Activated CD8-positive, alpha-beta memory T cell treated with anti-CD3 and anti-CD28 coated beads for 1 hour (primary cell): ENCODE measurements at regions not wholly inside any gene's neighbourhood (a gene's known extent, or its start where the extent isn't known, plus 50 kb on each side); places are given as distances from the start of the nearest gene placed in this dataset.

Source experiments
- DNase-seq, 2 donors: peaks; one replicate each; pipeline ENCODE4 v3.0.0-alpha.2; 2020; ENCODE audit warnings: low read depth in 1 of 2; ENCODE audit errors: extremely low read depth in 1 of 2

DNA sequence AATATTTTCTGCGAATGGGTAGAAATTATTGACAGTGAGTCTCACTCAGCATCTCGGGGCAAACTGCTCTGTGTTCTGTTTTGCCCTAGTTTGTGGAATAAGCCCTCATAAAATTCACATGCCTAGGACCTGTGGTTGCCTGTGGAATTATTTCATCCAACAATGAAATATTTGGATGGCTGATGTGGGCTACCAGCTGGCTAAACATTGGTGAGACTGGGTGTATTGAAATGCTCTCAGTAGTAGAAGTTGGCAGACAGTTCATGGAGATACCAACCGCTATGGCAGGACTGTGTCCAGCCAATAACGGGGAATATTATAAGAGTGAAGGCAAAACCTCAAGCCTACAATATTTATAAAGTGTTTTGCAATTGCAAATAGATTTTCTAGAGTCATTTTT is 344.1 kb upstream of the RPS23 start:
- DNase-seq = no peak

DNA sequence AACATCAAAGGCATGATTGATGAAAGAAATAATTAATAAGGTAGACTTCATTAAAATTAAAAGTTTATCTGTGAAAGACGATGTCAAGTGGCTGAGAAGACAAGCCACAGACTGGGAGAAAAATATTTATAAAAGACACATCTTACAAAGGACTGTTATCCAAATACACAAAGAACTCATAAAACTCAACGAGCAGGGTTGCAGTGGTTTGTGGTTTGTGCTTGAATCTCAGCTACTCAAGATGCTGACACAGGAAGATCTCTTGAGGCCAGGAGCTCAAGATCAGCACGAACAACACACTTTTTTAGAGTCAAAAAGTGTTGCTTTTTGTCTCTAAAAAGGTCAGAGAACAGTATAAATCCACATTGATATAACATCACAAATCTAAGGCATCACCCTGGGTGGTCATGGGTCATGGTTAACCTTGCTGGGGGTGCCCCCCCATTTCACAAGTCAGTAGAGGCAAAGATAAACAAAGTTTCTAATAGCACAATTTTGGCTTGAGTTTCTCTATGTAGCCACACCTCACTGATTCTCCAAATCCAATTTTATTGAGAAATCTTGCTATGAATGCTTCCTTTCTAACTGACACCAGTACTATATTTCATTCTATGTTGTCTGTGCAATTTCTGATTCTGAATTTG is 342.9 kb upstream of the RPS23 start:
- no peak for DNase-seq

DNA sequence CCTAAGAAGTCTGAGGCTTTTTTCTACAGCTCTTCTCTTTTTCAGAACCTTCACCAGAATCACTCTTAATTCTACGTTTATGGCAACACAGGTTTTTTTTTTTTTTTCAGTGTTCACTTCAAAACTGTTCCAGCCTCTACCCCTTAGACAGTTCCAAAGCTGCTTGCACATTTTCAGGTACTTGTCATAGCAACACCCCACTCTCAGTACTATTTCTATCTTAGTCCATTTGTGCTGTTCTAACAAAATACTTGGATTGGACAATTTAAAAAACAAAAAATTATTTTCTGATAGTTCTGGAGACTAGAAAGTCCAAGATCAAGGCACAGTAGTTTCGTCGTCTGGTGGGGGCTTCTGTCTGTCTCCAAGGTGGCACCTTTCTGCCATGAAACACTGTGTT is 340.9 kb upstream of the RPS23 start:
- no peak for DNase-seq

DNA sequence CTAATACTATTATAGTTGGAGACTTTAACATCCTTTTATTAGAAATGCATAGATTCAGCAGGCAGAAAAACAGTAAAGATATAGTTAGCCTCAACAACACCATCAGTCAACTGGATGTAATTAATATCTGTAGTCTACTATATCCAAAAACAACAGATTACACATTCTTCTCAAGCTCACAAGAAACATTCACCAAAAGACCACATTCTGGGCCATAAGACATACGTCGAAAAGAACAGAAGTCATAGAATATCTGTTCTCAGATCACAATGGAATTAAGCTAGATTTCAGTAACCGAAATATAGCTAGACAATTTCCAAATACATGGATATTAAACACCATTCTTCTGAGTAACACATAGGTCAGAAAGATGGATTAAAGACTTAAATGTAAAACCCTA is 336.6 kb upstream of the RPS23 start:
- no peak for DNase-seq

DNA sequence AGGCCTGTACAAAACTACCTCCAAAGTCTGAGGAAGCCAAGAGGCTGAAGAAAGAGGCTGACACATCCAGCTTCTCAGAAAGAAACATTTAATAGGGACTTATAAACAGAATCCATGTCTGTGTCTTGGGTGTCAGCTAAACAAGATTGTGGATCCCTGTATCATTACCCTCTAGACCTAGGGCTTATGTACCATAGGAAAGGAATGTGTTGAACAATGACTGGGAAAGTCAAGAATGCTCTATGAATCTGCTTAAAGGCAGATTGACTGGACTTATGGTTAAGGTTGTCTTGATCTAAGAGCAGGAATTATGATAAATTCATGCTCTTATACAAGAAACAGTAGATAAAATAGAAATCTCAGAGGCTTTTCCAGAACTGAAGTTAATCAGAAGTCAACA is 335.7 kb upstream of the RPS23 start:
- no peak for DNase-seq

DNA sequence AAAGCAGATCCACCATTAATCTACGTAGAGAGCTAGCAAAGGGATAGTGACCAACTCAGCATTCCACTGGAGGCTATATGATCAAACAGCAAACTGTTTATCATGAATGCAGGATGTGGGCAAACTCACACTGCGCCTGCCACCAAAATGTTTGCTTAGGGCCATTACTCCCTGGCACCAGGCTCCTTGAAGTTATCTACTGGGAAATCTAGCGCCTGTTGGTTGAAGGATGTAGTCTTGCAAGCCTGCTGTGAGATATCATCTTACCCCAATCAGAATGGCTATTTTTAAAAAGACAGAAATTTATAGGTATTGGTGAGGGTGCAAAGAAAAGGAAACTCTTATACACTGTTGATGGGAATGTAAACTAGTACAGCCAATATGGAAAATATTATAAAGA is 332.5 kb upstream of the RPS23 start:
- no peak for DNase-seq

DNA sequence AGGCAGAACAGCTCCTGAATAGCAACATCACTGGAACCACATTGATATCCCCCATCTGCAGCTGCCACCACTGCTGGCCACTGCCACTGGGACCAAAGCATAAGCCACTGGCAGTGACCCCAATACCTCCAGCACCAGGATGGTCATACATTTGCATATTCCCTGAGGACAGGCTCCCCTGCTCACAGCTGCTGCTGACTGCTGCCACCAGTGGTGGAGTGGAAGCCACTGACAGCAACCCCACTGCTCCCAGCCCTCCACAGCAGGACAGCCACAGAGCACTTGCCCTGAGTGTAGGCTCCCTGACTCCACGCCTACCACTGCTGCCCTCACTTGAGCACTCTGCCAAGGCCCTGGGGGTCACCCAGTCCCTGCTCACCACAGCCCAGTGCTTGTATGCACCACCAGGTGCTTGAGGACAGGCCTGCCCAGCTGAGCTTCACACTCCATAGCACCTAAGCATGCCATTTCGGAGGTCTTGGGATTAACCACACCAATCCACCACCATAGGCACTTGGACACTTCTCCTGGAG is 327.4 kb upstream of the RPS23 start:
- no peak for DNase-seq

DNA sequence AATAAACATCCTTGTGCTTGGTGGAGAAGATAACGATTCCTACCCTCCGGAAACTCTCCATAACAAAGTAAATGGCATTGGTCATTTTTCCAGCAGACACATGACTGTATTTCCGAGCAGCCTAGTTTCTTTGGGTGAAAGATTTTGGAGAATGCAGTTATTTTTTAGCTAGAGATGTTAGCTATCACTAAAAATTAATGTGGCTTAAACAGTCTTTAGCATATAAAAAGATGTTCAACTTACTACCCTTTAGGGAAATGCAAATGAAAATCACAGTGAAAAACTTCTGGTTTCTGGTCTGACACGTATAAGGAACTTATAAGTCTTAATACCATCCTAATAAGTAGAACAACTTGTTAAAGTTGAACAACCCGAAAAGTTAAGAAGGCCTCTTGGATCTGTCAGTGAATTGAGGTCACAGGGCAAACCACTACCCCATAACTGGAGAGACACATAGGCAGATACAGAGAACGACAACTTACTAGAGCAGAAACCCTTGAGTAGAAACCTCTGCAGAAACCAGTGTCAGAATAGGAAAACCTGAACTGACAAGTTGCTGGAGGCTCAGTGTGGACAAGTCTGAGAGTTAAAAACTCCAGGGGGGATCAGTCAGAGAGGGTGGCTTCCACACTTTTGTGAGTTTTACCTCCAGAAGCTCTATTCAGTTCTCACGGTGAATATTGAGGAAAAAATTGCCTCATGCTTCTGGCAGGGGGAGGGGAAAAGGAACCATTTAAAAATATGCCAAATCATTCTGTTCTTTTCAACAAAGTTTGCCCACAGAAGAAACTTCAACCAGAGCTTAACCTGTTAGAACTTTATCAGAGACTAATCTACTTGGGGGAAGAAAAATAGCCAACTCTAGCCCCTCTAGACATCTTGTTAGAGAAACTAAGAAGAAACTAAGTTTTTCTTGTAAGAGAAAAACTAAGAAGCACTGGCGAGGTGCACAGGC is 325.2 kb upstream of the RPS23 start:
- no peak for DNase-seq

DNA sequence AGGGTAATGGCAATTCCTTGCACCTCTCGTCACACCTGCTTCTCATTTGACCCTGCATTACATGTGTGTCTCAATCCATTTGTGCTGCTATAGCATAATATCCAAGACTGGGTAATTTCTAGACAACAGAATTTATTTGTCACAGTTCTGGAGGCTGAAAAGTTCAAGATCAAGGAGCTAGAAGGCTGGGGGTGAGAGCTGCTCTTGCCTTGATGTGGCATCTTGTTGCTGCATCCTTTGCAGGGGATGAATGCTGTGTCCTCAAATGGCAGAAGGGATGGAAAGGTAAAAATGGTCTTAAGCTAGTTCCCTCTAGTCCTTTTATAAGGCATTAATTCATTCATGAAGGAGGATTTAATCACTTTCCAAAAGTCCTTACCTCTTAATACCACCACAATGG is 323.7 kb upstream of the RPS23 start:
- no peak for DNase-seq

DNA sequence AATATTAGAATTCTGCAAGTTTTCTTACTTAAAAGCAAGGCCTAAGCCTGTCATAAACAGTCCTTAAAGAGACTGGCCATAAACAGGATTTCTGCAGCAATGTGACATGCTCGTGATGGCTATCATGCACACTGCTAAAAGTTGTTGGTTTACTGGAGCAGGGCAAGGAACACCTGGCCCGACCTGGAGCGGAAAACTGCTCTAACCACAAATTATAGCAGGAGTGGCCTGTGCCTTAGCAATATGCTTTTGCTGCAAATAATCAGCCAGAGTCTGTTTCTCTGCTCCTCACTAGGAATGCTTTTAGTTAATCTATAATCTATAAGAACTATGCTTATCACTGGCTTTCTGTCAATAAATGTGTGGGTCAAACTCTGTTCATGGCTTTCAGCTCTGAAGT is 322.9 kb upstream of the RPS23 start:
- DNase-seq = no peak

DNA sequence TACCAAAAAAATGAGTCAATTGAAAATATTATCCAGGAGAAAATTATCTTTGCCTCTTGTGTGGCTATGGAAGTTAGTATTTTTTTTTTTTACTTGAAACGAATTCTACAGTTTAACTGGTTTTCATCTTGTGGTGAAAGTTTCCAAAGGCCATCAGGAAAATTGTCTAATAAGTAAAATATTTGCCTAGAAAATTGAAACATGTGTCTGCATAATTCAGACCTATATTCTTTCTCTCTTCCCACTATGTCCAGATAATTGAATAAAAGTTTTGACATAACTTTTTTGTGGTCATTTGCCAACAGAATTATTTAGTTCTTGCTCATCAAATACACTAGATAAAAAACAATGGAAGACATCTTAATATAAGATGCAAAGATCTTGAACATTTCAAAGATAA is 321.5 kb upstream of the RPS23 start:
- no peak for DNase-seq

DNA sequence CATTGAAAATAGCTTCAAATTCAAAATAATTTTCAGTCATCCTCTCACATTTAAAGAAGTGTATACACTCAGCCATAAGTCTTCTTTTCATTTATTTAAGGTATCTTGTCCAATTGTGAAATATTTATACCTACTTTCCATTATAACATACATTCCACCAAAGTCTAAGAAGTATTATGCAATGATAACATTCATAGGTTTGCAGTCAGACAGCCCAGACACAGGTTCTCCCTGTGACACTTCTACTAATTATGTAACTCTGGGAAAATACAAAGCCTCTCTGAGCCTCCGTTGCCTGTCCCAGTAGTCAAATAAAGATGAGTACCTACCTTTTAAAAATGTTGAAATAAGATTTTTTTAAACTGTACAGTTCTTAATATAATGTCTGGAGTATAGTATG is 320.9 kb upstream of the RPS23 start:
- DNase-seq = no peak

DNA sequence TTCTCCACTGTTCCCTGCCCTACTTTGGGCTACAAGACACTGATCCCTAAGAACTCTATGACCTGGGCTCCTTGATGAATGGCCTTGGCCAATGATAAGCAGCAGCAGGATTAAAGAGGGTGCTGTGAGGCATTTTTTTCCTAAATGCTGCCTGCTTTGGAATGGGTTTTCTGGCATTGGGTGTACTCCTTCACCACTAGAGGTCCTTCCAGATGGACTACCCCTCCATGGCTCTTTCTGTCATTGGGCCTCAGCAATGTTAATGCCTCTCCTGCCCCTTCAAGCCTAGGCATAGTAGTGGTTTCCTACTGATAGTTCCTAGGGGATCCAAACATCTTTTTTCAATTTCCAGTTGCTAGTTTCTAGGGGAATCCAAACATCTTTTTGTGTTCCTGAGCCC is 319.3 kb upstream of the RPS23 start:
- no peak for DNase-seq

DNA sequence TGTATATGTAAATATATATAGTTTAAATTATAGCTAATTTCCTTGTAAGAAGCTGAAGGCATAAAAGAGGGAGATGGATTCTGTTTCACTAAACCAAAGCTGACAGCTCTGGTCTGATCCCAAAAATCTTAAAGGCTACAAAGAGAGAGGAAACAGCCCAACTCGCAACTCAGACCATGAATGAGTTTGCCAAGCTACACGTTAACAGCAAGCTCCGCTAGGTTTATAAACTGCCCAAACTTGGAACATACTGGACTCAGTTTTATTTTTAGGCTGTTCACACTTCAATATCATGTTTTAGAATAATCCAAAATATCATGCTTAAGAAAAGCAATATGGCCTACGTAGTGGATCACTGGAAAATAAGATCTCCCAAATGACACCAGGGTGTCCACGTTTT is 318.3 kb upstream of the RPS23 start:
- DNase-seq = no peak

DNA sequence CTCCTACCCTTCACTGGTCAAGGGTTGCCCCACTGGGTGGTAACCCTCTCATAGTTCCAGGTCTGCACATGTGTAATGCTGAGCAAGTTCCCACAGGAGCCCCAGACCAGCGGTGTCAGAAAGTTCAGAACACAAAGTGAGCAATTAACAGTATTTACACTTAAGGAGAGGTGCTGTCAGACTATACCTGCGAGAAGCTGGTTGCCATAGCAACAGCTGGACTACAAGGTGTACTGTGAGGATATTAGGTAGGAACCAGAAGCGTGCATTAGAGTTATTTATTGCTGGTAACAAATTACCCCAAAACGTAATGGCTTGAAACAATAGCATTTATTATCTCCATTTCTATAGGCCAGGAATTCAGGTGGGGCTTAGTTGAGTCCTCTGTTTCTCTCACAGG is 317.0 kb upstream of the RPS23 start:
- no peak for DNase-seq

DNA sequence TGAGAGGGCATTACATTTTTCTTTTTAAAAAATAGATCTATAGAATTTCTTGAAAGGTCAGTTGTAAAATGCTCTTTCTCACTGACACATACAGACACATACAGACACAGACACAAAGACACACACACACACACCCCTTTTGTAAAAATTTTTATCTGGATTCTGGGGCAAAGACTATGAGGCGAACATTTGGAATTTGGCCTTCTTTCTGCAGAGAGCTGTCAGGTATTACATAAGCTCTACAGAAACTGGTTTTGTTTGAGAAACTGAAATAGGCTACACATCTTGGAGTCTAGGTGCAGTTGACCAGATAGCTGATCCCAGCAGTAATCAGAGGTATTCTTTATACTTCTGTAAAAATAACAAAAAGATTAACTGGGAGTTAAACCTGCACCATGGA is 315.9 kb upstream of the RPS23 start:
- DNase-seq = no peak

DNA sequence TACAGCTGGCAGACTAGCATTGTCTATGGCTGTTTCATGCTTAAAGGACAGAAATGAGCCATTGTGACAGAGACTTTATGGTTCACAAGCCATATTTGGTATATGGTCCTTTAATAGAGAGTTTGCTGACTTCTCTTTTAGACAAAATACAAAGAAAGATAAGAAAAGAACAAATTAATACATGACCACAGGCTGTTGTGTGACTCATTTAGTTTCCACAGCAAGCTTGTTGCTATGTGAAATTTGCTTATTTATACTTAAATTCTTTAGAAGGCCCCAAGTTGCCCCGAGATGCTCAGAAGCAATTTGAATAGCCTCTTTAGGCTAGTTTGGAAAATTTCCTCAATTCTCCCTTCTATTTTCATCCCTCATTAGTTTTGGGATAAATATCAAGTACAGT is 315.3 kb upstream of the RPS23 start:
- no peak for DNase-seq

DNA sequence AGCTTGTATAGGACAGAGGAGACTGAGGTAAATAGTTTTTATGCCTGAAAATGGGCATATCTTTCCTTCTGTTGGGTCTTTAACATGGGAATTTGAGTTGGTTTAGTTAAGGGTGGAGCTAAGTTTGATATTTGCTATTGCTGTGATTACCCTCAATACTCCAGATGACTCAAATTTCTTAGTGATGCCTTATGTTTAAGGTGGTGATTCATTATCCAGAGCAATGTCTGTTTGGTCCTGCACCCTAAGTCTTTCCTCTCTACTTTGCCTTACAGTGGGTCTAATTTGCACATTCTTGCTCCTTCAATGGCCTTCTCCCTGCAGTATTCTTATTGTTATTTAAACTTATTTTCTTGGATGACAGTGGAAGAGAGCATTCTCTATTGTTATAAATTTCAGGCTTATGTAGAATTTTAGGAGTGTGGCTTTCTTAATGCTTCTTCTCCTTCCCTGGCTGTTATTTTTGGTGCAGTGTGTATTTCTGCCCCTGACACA is 312.9 kb upstream of the RPS23 start:
- DNase-seq = no peak

DNA sequence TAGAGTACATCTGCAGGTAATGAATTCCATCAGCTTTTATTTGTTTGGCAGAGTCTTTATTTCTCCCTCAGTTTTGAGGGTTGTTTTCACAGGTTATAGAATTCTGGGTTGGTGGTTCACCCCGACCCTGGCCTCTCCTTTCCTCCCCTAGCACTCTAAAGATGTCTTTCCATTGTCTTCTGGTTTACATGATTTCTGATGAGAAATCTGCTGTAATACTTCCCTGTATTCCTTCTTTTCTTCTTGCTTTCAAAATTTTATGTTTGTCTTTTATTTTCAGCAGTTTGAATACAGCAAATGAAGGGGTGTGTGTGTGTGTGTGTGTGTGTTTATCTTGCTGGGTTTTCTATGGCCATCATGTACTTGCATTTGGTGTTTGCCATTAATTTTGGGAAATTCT is 312.0 kb upstream of the RPS23 start:
- no peak for DNase-seq

DNA sequence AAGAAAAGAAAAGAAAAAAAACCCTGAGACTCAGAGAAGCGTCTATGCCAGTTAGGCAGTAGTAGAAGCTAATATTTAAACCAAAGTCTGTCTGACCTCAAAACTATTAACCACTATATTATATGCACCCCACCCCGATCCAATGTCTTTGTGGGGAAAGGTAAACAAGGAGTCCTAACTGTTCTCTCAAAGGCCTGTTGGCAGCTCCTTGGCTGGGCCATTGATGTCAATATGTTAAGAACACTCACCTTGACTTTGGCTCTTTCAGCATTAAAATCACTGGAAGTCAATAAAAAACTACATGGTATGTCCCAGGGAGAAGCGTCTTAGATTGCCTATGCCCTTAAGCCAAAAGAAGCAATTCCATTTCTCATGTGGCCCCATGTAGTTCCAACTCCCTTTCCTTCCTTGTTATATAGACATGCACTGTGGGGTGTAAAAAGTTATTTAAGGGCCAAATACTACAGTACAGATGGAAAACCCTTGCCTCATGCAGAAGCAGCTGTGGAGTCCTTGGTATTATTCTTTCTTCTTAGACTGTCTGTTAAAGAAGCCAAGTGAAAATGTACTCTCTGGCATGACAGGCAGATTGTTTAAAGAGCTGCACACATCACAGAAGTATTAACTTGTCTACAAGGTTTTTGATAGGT is 308.6 kb upstream of the RPS23 start:
- no peak for DNase-seq

DNA sequence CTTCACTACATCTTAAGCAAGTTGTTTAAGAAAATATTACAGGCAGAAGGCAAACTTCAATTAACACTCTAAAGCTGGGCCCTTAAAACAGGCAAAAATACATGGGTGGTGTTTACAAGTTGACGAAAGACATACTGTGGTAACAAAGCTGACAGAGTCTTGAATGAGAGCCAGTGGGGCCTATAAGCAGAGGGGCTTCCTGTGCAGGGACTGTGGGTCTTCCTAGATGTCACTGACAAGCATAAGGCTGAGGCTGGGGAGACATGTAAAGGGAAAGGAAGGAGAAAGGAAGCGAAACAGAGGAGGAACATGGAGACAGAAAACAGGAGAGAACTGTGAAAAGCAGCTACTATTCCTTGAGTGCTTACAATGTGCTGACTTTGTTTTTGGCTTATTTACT is 308.0 kb upstream of the RPS23 start:
- no peak for DNase-seq

DNA sequence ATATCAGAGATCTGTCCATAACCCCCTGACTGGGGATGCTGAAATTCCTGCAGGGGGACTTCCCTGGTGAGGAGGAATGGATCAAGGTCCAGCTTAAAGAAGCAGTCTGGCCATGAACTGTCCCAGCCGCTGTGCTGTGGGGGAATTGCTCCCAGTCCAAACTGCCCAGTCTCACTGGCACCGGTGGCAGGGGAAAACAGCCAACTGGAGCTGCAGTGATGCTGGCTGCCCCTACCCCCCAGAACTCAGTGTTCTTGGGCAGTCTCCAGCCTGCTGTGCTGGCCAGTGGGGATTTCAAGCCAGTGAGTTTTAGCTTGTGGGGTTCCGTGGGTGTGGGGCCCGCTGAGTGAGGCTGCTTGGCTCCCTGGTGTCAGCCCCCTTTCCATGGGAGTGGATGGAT is 306.5 kb upstream of the RPS23 start:
- no peak for DNase-seq
